ENCODE measurements at regions not wholly inside any gene's neighbourhood (a gene's known extent, or its start where the extent isn't known, plus 50 kb on each side); places are given as distances from the start of the nearest gene placed in this dataset.

- TF ChIP-seq TAF1 (IDR thresholded peaks at IDR 0.05; ENCODE audit: low read depth) (no peak), CEBPB (IDR thresholded peaks at IDR 0.05) (no peak), CREB1 (IDR thresholded peaks at IDR 0.05; ENCODE audit: low read depth) (no peak), USF1 (IDR thresholded peaks at IDR 0.05) (no peak), YY1 (IDR thresholded peaks at IDR 0.05; ENCODE audit: low read depth) (no peak), REST (IDR thresholded peaks at IDR 0.05; ENCODE audit: low read depth) (no peak), EP300 (IDR thresholded peaks at IDR 0.05; ENCODE audit: borderline replicate concordance) (no peak), TEAD4 (IDR thresholded peaks at IDR 0.05) (no peak), NFIC (IDR thresholded peaks at IDR 0.05) (no peak), ZBTB7A (IDR thresholded peaks at IDR 0.05; ENCODE audit: low read depth) (no peak), RAD21 (IDR thresholded peaks at IDR 0.05; ENCODE audit: low read depth) (no peak), FOXM1 (IDR thresholded peaks at IDR 0.05; ENCODE audit: borderline replicate concordance, low read depth) (no peak), EGR1 (IDR thresholded peaks at IDR 0.05) (no peak)
- TF ChIP-seq, protein P1, sequence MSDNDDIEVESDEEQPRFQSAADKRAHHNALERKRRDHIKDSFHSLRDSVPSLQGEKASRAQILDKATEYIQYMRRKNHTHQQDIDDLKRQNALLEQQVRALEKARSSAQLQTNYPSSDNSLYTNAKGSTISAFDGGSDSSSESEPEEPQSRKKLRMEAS (IDR thresholded peaks at IDR 0.05) = no peak
Measured at GRCh38 chr17:77857613-77858012, 100.9 kb upstream of the TNRC6C start.

Measured in Ishikawa (cell line).